GM21717 (cell line): ENCODE measurements at regions not wholly inside any gene's neighbourhood (a gene's known extent, or its start where the extent isn't known, plus 50 kb on each side); places are given as distances from the start of the nearest gene placed in this dataset.
A peak's percentile ranks its signal among the peaks of the same experiment; 100 is the strongest.
"Not testable (repeated sequence)": the region's sequence is repeated elsewhere in the genome, so short reads cannot be mapped to it uniquely, and the experiment has no call there.

Experiments used
- ATAC-seq: cut with Tn5 transposase; IDR thresholded peaks from one replicate; pipeline ENCODE4 v1.9.1; 2021; ENCODE audit warnings: mild to moderate bottlenecking, moderate library complexity; ENCODE audit not compliant: unreplicated experiment

GRCh38 chr2:182594286-182594685 is 121.8 kb upstream of the DNAJC10 start:
- ATAC-seq, result no peak

GRCh38 chr2:182595650-182596049 is 120.4 kb upstream of the DNAJC10 start:
- no peak for ATAC-seq

- no peak for ATAC-seq
These were observed 118.3 kb upstream of the DNAJC10 start for GRCh38 chr2:182597570-182598295.

- no peak for ATAC-seq
These were observed 117.4 kb upstream of the DNAJC10 start for GRCh38 chr2:182598626-182599025.

GRCh38 chr2:182605166-182605565 is 110.9 kb upstream of the DNAJC10 start:
- ATAC-seq, result no peak

GRCh38 chr2:182606728-182607681 is 109.1 kb upstream of the DNAJC10 start:
- peak; percentile 73 for ATAC-seq

- ATAC-seq, result no peak
These were observed 107.7 kb upstream of the DNAJC10 start for GRCh38 chr2:182608181-182608845.

- not testable (repeated sequence) for ATAC-seq
These were observed 107.1 kb upstream of the DNAJC10 start for GRCh38 chr2:182609005-182609404.

- ATAC-seq, result no peak
These were observed 105.8 kb upstream of the DNAJC10 start for GRCh38 chr2:182610231-182610630.

- ATAC-seq, result no peak
These were observed 105.0 kb upstream of the DNAJC10 start for GRCh38 chr2:182611009-182611408.

- ATAC-seq, result no peak
These were observed 101.0 kb upstream of the DNAJC10 start for GRCh38 chr2:182615036-182615435.

GRCh38 chr2:182616471-182617393 is 99.3 kb upstream of the DNAJC10 start:
- ATAC-seq, result no peak

GRCh38 chr2:182618672-182619079 is 97.4 kb upstream of the DNAJC10 start:
- no peak for ATAC-seq

GRCh38 chr2:182619276-182619675 is 96.8 kb upstream of the DNAJC10 start:
- ATAC-seq, result no peak

- no peak for ATAC-seq
These were observed 94.9 kb upstream of the DNAJC10 start for GRCh38 chr2:182621191-182621590.

- ATAC-seq, result no peak
These were observed 94.2 kb upstream of the DNAJC10 start for GRCh38 chr2:182621810-182622209.

GRCh38 chr2:182622231-182622630 is 93.8 kb upstream of the DNAJC10 start:
- no peak for ATAC-seq

- no peak for ATAC-seq
These were observed 90.2 kb upstream of the DNAJC10 start for GRCh38 chr2:182625814-182626213.

- ATAC-seq, result no peak
These were observed 87.1 kb upstream of the DNAJC10 start for GRCh38 chr2:182628916-182629315.

- no peak for ATAC-seq
These were observed 85.8 kb upstream of the DNAJC10 start for GRCh38 chr2:182630207-182630606.
